GM12801 (cell line): ENCODE measurements at regions not wholly inside any gene's neighbourhood (a gene's known extent, or its start where the extent isn't known, plus 50 kb on each side); places are given as distances from the start of the nearest gene placed in this dataset.

Experiments
- TF ChIP-seq, protein P1 (sequence below): IDR thresholded peaks from one replicate; pipeline ENCODE4 v1.5.1; 2011; ENCODE audit warnings: control low read depth; ENCODE audit not compliant: insufficient read length; ENCODE audit errors: extremely low read depth

DNA sequence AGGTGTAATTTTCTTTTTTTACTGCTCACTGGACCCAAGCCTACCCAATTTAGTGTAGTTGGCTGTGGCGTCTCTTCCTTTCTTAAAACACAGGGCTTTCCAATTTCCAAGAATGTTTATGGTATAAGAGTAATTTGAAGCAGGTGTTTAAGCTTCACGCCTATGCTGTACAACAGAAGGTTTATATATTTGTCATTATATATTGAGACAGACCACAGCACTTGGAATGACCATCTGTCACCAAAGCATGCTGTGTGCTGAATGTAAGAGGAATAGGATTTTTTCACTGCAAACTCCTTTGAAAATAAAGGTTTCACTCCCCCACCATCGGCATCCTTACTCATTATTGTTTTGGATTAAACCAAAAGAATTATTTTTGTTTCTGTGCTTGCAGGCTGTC, 325.7 kb downstream of the OTOL1 start:
- TF ChIP-seq, protein P1, sequence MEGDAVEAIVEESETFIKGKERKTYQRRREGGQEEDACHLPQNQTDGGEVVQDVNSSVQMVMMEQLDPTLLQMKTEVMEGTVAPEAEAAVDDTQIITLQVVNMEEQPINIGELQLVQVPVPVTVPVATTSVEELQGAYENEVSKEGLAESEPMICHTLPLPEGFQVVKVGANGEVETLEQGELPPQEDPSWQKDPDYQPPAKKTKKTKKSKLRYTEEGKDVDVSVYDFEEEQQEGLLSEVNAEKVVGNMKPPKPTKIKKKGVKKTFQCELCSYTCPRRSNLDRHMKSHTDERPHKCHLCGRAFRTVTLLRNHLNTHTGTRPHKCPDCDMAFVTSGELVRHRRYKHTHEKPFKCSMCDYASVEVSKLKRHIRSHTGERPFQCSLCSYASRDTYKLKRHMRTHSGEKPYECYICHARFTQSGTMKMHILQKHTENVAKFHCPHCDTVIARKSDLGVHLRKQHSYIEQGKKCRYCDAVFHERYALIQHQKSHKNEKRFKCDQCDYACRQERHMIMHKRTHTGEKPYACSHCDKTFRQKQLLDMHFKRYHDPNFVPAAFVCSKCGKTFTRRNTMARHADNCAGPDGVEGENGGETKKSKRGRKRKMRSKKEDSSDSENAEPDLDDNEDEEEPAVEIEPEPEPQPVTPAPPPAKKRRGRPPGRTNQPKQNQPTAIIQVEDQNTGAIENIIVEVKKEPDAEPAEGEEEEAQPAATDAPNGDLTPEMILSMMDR, result no peak

DNA sequence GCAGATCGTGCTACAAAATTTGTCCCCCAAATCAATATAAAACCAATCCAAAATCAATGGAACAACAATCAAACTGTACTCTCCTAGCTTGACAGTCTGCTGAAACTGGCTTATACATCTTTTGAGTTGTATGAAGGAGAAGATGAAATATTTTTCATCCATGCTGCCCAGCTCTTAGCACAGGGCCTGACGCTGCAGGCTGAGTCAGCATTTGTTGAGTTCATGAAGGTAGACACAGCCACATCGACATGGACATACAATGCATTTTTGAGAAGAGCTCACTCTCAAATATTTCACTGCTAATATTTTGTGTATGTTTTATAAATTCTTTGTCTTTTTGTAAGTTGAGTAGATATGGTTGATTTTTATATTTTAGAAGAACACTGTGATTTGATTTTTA, 327.3 kb downstream of the OTOL1 start:
- TF ChIP-seq, protein P1, result no peak

DNA sequence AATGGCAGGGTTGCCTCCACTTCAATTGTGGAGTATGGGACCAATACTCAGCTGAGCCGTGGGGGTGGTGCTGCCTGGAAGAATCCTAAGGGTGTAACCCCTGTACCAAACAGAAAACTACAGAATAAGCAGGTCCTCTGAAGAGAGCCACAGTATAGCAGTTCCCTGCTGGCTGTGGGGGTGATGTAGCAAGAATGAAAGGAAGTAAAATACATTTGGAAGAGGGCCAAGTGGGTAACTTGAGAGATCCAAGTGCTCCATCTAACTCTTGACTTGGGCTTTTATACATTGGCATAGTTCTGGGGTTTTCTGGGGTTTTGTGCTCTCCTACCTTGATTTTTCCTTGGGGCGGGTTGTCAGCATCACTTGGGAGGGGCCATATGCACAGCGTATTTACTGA, 341.4 kb downstream of the OTOL1 start:
- TF ChIP-seq, protein P1, result no peak

DNA sequence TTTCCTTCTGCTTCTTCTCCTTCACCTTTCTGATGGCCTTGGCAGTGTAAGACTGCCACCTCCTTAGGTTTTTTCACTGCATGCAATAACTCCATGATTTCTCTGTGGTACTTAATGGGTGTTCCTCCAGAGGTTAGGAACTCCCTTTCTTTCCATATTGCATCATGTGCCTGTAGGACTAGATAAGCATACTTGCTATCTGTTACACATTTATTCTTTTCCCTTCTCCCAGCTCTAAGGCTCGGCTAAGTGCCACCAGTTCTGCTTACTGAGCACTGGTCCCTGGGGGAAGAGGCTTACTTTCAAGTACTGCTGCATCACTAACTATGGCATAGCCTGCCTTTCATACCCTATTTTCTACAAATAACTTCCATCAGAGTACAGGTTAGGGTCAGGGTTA, 351.8 kb downstream of the OTOL1 start:
- TF ChIP-seq, protein P1, result no peak

DNA sequence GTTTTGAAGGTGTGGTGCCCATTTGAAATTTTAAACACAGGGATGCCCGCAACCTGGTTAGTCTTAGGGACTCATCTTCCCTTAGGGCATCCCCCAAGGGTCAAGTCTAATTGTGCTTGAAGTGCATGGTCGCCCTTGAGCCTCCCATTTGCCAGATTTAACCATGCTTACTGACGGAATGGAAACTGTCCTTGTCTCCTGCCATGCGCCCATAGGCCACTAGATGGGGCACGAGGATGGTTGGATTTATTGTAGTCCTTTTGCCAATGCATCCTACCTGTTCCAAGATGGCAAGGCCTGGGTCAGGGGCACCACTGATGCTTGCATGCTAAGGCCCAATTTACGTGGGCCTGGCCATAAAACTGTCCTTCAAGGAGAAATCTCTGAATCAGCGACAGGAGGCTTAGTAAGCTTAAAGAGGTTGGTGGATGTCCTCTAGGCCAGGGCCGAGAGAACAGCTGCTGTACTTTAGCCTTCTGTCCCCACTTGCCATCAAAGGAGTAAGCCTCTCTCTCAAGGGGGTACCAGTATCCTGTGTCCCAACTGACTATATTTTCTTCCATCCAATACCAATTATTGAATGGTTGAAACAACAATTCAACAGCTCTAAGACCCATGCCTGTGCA, 355.4 kb downstream of the OTOL1 start:
- TF ChIP-seq, protein P1, result peak; percentile 69

DNA sequence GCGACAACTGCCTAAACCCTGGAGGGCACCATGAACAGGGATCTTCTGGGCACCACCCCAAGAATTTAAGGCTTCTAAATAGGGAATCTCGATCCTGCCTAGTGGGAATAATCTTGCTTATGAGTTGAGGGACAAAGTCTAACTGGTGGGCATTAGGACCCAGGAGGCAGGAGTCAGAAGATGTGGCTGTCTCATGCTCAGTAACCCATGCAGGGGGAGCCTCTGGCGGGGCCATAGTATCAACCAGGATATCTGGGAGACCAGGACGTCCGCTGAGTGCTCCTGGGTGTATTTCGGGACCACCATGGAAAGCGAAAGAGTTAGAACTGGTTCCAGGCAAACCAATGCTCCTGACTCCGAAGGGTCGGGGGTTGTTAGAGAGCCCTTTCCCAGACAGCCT, 356.1 kb downstream of the OTOL1 start:
- TF ChIP-seq, protein P1, result no peak

DNA sequence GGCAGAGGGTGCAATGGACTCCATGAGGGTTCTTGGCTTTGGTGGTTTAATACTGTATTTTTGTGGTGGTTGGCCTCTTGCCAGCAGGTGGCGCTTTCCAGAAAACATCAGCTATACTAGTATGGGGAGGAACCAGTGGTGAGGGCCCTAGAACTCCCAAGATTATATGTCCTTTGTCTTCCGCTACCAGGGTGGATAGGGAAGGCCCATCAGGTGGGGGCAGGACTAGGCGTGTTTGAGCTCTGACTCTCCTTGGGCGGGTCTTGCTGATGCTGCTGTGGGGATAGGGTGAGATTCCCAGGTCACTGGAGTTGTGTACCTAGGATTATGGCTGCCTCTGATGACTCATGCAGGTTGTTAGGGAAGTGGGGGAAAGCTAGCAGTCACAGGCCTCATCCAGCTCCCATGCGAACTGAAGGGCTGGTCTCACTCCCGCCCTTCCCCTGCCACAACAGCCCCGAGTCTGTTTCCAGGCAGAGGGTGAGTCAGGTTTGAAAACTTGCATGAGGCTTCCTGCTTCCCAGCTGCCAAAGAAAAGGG, 357.7 kb downstream of the OTOL1 start:
- TF ChIP-seq, protein P1, result no peak
